GM23248 (cell line): ENCODE measurements at regions not wholly inside any gene's neighbourhood (a gene's known extent, or its start where the extent isn't known, plus 50 kb on each side); places are given as distances from the start of the nearest gene placed in this dataset.

Source experiments
- EZH2 ChIP-seq: fragments of 200-600 bp; sonication (generic); IDR thresholded peaks from 2 replicates; pipeline ENCODE4 v1.6.1; 2018; ENCODE audit warnings: antibody characterized with exemption, mild to moderate bottlenecking; ENCODE audit not compliant: insufficient read depth, poor library complexity, severe bottlenecking
- EZH2phosphoT487 ChIP-seq: fragments of 200-600 bp; sonication (generic); IDR thresholded peaks from 2 replicates; pipeline ENCODE4 v1.6.1; 2018; ENCODE audit warnings: antibody characterized with exemption, moderate library complexity, mild to moderate bottlenecking, low read depth; ENCODE audit not compliant: insufficient read depth

- TF ChIP-seq EZH2 (no peak), EZH2phosphoT487 (no peak)
Measured at GRCh38 chr1:4594286-4594991, 60.0 kb upstream of the AJAP1 start.
